ENCODE measurements at regions not wholly inside any gene's neighbourhood (a gene's known extent, or its start where the extent isn't known, plus 50 kb on each side); places are given as distances from the start of the nearest gene placed in this dataset.

DNA sequence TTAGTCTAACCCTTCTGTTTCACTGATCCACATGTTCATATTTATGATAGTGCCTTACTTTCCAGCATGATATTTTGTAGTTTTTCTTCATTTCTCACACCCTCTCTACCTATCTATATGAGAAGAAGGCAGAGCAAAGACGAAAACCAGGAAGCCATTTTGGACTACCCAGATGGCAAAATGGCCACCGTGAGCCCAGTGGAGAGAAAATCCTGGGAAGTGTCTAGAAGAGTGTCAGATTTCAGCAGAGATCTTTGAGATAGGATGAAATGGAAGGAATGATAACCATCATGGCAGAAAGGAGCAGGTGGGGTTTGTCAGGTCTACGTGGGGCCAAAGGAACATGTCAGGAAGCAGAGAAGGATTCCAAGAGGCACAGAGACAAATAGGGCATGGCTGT is 84.0 kb upstream of the MYCN start:
- Histone ChIP-seq H2AFZ (peak overlapping the region; percentile 67; the same call in 1 of the 2 replicates), H4K20me1 (replicated peaks; ENCODE audit: insufficient read depth) (no peaks in the 10 kb centered on the region), H3K27me3 (ENCODE audit: insufficient read depth) (no peaks in the 10 kb centered on the region), H3F3A (replicated peaks; ENCODE audit: low read depth) (no peaks in the 10 kb centered on the region), H3K36me3 (ENCODE audit: insufficient read depth) (no peaks in the 10 kb centered on the region), H3K4me3 (no peak overlapping the region), H3K27ac (ENCODE audit: low read depth) (no peak overlapping the region), H3K4me2 (no peak overlapping the region), H3K79me2 (replicated peaks; ENCODE audit: insufficient read depth) (no peaks in the 10 kb centered on the region), H3K4me1 (ENCODE audit: insufficient read depth) (no peaks in the 10 kb centered on the region), H3K9me2 (ENCODE audit: insufficient read depth) (peaks cover 4% of the 10 kb centered on the region; the same call in 1 of the 2 replicates)
- TF ChIP-seq ZNF331 (CRISPR knock-in tag; IDR thresholded peaks at IDR 0.05; ENCODE audit: low read depth) (no peak), CREB1 (CRISPR knock-in tag; IDR thresholded peaks at IDR 0.05; ENCODE audit: low read depth) (no peak), NANOG (IDR thresholded peaks at IDR 0.05; ENCODE audit: borderline replicate concordance) (no peak), POLR2AphosphoS5 (IDR thresholded peaks at IDR 0.05; ENCODE audit: low read depth) (no peak), EZH2phosphoT487 (IDR thresholded peaks at IDR 0.05; ENCODE audit: unreplicated experiment) (no peak), STAT1 (IDR thresholded peaks at IDR 0.05; ENCODE audit: unreplicated experiment) (no peak), JUNB (IDR thresholded peaks at IDR 0.05; ENCODE audit: unreplicated experiment) (no peak), EZH2 (IDR thresholded peaks at IDR 0.05; ENCODE audit: low read depth, unreplicated experiment) (no peak), ETS1 (IDR thresholded peaks at IDR 0.05) (no peak), ZNF462 (CRISPR knock-in tag; IDR thresholded peaks at IDR 0.05) (no peak), ZNF114 (CRISPR knock-in tag; IDR thresholded peaks at IDR 0.05) (no peak)
- TF ChIP-seq, protein P1, sequence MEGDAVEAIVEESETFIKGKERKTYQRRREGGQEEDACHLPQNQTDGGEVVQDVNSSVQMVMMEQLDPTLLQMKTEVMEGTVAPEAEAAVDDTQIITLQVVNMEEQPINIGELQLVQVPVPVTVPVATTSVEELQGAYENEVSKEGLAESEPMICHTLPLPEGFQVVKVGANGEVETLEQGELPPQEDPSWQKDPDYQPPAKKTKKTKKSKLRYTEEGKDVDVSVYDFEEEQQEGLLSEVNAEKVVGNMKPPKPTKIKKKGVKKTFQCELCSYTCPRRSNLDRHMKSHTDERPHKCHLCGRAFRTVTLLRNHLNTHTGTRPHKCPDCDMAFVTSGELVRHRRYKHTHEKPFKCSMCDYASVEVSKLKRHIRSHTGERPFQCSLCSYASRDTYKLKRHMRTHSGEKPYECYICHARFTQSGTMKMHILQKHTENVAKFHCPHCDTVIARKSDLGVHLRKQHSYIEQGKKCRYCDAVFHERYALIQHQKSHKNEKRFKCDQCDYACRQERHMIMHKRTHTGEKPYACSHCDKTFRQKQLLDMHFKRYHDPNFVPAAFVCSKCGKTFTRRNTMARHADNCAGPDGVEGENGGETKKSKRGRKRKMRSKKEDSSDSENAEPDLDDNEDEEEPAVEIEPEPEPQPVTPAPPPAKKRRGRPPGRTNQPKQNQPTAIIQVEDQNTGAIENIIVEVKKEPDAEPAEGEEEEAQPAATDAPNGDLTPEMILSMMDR (conservative IDR thresholded peaks at IDR 0.05; ENCODE audit: low read depth in 2 of 2): no peak
- TF ChIP-seq, protein P2, sequence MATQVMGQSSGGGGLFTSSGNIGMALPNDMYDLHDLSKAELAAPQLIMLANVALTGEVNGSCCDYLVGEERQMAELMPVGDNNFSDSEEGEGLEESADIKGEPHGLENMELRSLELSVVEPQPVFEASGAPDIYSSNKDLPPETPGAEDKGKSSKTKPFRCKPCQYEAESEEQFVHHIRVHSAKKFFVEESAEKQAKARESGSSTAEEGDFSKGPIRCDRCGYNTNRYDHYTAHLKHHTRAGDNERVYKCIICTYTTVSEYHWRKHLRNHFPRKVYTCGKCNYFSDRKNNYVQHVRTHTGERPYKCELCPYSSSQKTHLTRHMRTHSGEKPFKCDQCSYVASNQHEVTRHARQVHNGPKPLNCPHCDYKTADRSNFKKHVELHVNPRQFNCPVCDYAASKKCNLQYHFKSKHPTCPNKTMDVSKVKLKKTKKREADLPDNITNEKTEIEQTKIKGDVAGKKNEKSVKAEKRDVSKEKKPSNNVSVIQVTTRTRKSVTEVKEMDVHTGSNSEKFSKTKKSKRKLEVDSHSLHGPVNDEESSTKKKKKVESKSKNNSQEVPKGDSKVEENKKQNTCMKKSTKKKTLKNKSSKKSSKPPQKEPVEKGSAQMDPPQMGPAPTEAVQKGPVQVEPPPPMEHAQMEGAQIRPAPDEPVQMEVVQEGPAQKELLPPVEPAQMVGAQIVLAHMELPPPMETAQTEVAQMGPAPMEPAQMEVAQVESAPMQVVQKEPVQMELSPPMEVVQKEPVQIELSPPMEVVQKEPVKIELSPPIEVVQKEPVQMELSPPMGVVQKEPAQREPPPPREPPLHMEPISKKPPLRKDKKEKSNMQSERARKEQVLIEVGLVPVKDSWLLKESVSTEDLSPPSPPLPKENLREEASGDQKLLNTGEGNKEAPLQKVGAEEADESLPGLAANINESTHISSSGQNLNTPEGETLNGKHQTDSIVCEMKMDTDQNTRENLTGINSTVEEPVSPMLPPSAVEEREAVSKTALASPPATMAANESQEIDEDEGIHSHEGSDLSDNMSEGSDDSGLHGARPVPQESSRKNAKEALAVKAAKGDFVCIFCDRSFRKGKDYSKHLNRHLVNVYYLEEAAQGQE (IDR thresholded peaks at IDR 0.05; ENCODE audit: unreplicated experiment): no peak
- peaks cover 3% of the 10 kb centered on the region for H3K4me1 Mint-ChIP-seq
- no peak overlapping the region for H3K27ac Mint-ChIP-seq
- H3K9me3 Mint-ChIP-seq: peaks cover 4% of the 10 kb centered on the region; the same call in 2 of the 3 replicates
- no peaks in the 10 kb centered on the region; the same call in 2 of the 3 replicates for H3K36me3 Mint-ChIP-seq (ENCODE audit: low read depth)
- no peak for ATAC-seq
- no peak for DNase-seq (ENCODE audit: low spot score)
- H3K27me3 Mint-ChIP-seq (ENCODE audit: insufficient read depth, low read depth, poor library complexity): peaks cover 2% of the 10 kb centered on the region
- H3K4me3 Mint-ChIP-seq: no peak overlapping the region

Measured in GM23338 (cell line).